Smooth muscle cell (in vitro differentiated cells): ENCODE measurements at regions not wholly inside any gene's neighbourhood (a gene's known extent, or its start where the extent isn't known, plus 50 kb on each side); places are given as distances from the start of the nearest gene placed in this dataset.

Experiments
- DNase-seq: peaks from one replicate; lab custom pipeline; 2025; ENCODE audit not compliant: unreplicated experiment; lab: John Stamatoyannopoulos, UW
- H2AFZ ChIP-seq: fragments of 200-600 bp; sonication (generic); 2 replicates; pipeline ENCODE4 v1.6.0; 2016; ENCODE audit warnings: antibody characterized with exemption, low read depth, mild to moderate bottlenecking
- H3F3A ChIP-seq: fragments of 200-600 bp; sonication (generic); 2 replicates; pipeline ENCODE4 v1.6.0; 2017; ENCODE audit warnings: antibody characterized with exemption, low read depth
- H3K27ac ChIP-seq: fragments of 200-600 bp; sonication (generic); 2 replicates; pipeline ENCODE4 v1.5.1; 2016; ENCODE audit warnings: low read depth, mild to moderate bottlenecking
- H3K27me3 ChIP-seq: fragments of 200-600 bp; sonication (generic); 2 replicates; pipeline ENCODE4 v1.6.1; 2016; ENCODE audit warnings: low read depth, mild to moderate bottlenecking
- H3K36me3 ChIP-seq: fragments of 200-600 bp; sonication (generic); 2 replicates; pipeline ENCODE4 v1.5.1; 2016; ENCODE audit warnings: low read depth
- H3K4me1 ChIP-seq: fragments of 200-600 bp; sonication (generic); 2 replicates; pipeline ENCODE4 v1.5.1; 2016; ENCODE audit warnings: low read depth
- H3K4me2 ChIP-seq: fragments of 200-600 bp; sonication (generic); 2 replicates; pipeline ENCODE4 v1.6.0; 2016; ENCODE audit warnings: mild to moderate bottlenecking
- H3K4me3 ChIP-seq: fragments of 200-600 bp; sonication (generic); 2 replicates; pipeline ENCODE4 v1.5.1; 2016; ENCODE audit warnings: mild to moderate bottlenecking
- H3K79me2 ChIP-seq: fragments of 200-600 bp; sonication (generic); 2 replicates; pipeline ENCODE4 v1.6.0; 2016; ENCODE audit warnings: low read depth, mild to moderate bottlenecking
- H3K9ac ChIP-seq: fragments of 200-600 bp; sonication (generic); 2 replicates; pipeline ENCODE4 v1.6.0; 2016; ENCODE audit warnings: low read depth
- H3K9me3 ChIP-seq: fragments of 200-600 bp; sonication (generic); replicated peaks from 2 replicates; pipeline ENCODE4 v1.5.1; 2016; ENCODE audit warnings: low read depth
- H4K20me1 ChIP-seq: fragments of 200-600 bp; sonication (generic); 2 replicates; pipeline ENCODE4 v1.6.0; 2016; ENCODE audit warnings: low read depth
- CTCF ChIP-seq: fragments of 200-600 bp; sonication (generic); IDR thresholded peaks from 2 replicates; pipeline ENCODE4 v1.5.1; 2017; ENCODE audit warnings: borderline replicate concordance, mild to moderate bottlenecking, antibody characterized with exemption; ENCODE audit not compliant: insufficient read depth, poor library complexity, severe bottlenecking
- WGBS: methylation state at CpG from one replicate; pipeline ENCODE4 v1.1.7; 2016; ENCODE audit warnings: low lambda C conversion rate; 5-methylcytosine and 5-hydroxymethylcytosine counted together

GRCh38 chr5:38707352-38708210 is 138.2 kb upstream of the OSMR start:
- WGBS, result 34% methylated on average over 10 of the region's 10 CpGs
- Histone ChIP-seq H3K27me3 (no peaks in the 10 kb centered on the region), H3K79me2 (no peaks in the 10 kb centered on the region), H4K20me1 (no peaks in the 10 kb centered on the region), H2AFZ (no peak overlapping the region), H3K4me1 (no peaks in the 10 kb centered on the region), H3K4me2 (peak overlapping the region; percentile 26), H3K27ac (no peak overlapping the region), H3K4me3 (no peak overlapping the region), H3K9ac (no peak overlapping the region), H3K9me3 (no peaks in the 10 kb centered on the region), H3K36me3 (no peaks in the 10 kb centered on the region), H3F3A (peaks cover 19% of the 10 kb centered on the region)
- no peak for TF ChIP-seq CTCF
- no peak for DNase-seq

GRCh38 chr5:38709678-38710306 is 136.0 kb upstream of the OSMR start:
- TF ChIP-seq CTCF, result no peak
- Histone ChIP-seq H3K9ac (no peak overlapping the region), H3K4me3 (no peak overlapping the region), H3K4me1 (no peaks in the 10 kb centered on the region), H4K20me1 (no peaks in the 10 kb centered on the region), H3K79me2 (no peaks in the 10 kb centered on the region), H2AFZ (no peak overlapping the region), H3K36me3 (no peaks in the 10 kb centered on the region), H3K27me3 (no peaks in the 10 kb centered on the region), H3K9me3 (no peaks in the 10 kb centered on the region), H3F3A (peaks cover 20% of the 10 kb centered on the region), H3K4me2 (peak overlapping the region; percentile 6), H3K27ac (peak overlapping the region; percentile 34)
- 30% methylated on average over 2 of the region's 2 CpGs for WGBS
- DNase-seq, result no peak

GRCh38 chr5:38710627-38711026 is 135.2 kb upstream of the OSMR start:
- Histone ChIP-seq H3F3A (peaks cover 20% of the 10 kb centered on the region), H2AFZ (no peak overlapping the region)

More at GRCh38 chr5:38710627-38711026, 135.2 kb upstream of the OSMR start:
- Histone ChIP-seq H4K20me1 (no peaks in the 10 kb centered on the region), H3K4me1 (no peaks in the 10 kb centered on the region), H3K27ac (no peak overlapping the region), H3K79me2 (no peaks in the 10 kb centered on the region), H3K9ac (no peak overlapping the region), H3K9me3 (no peaks in the 10 kb centered on the region), H3K4me2 (peak overlapping the region; percentile 6), H3K4me3 (no peak overlapping the region), H3K27me3 (no peaks in the 10 kb centered on the region), H3K36me3 (no peaks in the 10 kb centered on the region)
- DNase-seq, result no peak
- WGBS, result 52% methylated on average over 2 of the region's 2 CpGs
- no peak for TF ChIP-seq CTCF
